Erythroblast (primary cell): ENCODE measurements at regions not wholly inside any gene's neighbourhood (a gene's known extent, or its start where the extent isn't known, plus 50 kb on each side); places are given as distances from the start of the nearest gene placed in this dataset.

Experiments
- GATA1 ChIP-seq: IDR thresholded peaks from 2 replicates; pipeline ENCODE4 v1.6.1; 2011; ENCODE audit warnings: low read depth, mild to moderate bottlenecking, control low read depth, low read length, moderate library complexity
- POLR2A ChIP-seq: IDR thresholded peaks from 2 replicates; pipeline ENCODE4 v1.6.1; 2011; ENCODE audit warnings: mild to moderate bottlenecking, low read length

DNA sequence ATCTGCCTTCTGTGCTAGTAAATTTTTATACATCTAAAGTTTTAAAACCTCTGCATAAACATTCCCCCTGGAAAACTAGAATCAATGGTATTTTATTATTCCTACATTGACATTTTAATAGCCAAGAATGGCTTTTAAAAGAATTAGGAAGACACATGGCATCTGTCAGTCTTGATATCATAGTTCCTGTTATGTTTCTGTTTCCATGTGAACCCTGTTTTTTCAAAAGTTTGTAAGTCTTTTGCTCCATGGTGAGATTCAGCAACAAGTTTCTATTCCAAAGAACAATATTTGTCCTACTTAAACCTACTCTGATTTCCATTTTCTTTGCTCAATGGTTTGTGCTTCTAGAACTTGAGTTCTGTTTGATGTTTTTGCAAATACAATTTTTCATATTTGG lies 95.2 kb downstream of the PLEKHG1 start:
- TF ChIP-seq POLR2A: no peak
- TF ChIP-seq GATA1: no peak
